Peyer's patch (tissue), 4 donors: ENCODE measurements at regions not wholly inside any gene's neighbourhood (a gene's known extent, or its start where the extent isn't known, plus 50 kb on each side); places are given as distances from the start of the nearest gene placed in this dataset.

Source experiments
- POLR2A ChIP-seq, 2 donors: fragments of 450-650 bp; IDR thresholded peaks; one replicate each; pipeline ENCODE4 v1.5.1; 2017; ENCODE audit warnings: antibody characterized with exemption in 2 of 2, mild to moderate bottlenecking in 2 of 2, moderate library complexity in 2 of 2
- TF ChIP-seq, protein P1 (sequence below), 6 experiments: fragments of 450-650 bp in 4 of 6; fragments of 200-600 bp in 2 of 6; sonication (generic) in 1 of 6; IDR thresholded peaks; one replicate each; pipeline ENCODE4 v1.5.1; 2017 to 2019; ENCODE audit warnings: antibody characterized with exemption in 6 of 6, mild to moderate bottlenecking in 3 of 6, moderate library complexity in 1 of 6

DNA sequence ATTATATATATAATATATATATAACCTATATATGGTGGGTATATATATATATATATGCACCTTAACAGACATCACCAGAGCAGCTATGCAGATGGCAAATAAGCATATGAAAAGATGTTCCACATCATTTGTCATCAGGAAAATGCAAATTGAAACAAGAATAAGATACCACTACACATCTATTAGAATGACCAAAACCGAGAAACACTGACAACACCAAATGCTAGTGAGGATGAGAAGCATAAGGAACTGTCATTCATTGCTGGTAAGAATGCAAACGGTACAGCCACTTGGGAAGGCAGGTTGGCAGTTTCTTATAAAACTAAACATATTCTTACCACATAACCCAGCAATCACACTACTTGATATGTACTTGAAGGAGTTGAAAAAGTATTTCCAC lies 219.8 kb upstream of the PRMT6 start:
- TF ChIP-seq, protein P1, sequence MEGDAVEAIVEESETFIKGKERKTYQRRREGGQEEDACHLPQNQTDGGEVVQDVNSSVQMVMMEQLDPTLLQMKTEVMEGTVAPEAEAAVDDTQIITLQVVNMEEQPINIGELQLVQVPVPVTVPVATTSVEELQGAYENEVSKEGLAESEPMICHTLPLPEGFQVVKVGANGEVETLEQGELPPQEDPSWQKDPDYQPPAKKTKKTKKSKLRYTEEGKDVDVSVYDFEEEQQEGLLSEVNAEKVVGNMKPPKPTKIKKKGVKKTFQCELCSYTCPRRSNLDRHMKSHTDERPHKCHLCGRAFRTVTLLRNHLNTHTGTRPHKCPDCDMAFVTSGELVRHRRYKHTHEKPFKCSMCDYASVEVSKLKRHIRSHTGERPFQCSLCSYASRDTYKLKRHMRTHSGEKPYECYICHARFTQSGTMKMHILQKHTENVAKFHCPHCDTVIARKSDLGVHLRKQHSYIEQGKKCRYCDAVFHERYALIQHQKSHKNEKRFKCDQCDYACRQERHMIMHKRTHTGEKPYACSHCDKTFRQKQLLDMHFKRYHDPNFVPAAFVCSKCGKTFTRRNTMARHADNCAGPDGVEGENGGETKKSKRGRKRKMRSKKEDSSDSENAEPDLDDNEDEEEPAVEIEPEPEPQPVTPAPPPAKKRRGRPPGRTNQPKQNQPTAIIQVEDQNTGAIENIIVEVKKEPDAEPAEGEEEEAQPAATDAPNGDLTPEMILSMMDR (IDR thresholded peaks at IDR 0.05): no peak
- TF ChIP-seq POLR2A (IDR thresholded peaks at IDR 0.05): no peak
